HL-60 (cell line): ENCODE measurements at regions not wholly inside any gene's neighbourhood (a gene's known extent, or its start where the extent isn't known, plus 50 kb on each side); places are given as distances from the start of the nearest gene placed in this dataset.
A peak's percentile ranks its signal among the peaks of the same experiment; 100 is the strongest.

ENCODE experiments used
- DNase-seq, 2 experiments: peaks; one replicate each; pipeline ENCODE4 v3.0.0-alpha.2; 2010 to 2020; ENCODE audit warnings: low read depth in 1 of 2, low spot score in 1 of 2
- H3K27ac ChIP-seq: fragments of 250-450 bp; sonication (Bioruptor Pico); replicated peaks from 2 replicates; pipeline ENCODE4 v1.5.1; 2020; ENCODE audit warnings: mild to moderate bottlenecking, moderate library complexity
- H3K27me3 ChIP-seq: fragments of 250-450 bp; sonication (Bioruptor Pico); 2 replicates; pipeline ENCODE4 v1.5.1; 2021; ENCODE audit warnings: mild to moderate bottlenecking, moderate library complexity; ENCODE audit not compliant: insufficient read depth, poor library complexity, severe bottlenecking
- H3K4me3 ChIP-seq: replicated peaks from 2 replicates; pipeline ENCODE4 v1.5.1; 2011; ENCODE audit warnings: mild to moderate bottlenecking, control low read depth, low read length; ENCODE audit not compliant: insufficient read depth
- CTCF ChIP-seq: IDR thresholded peaks from one replicate; pipeline ENCODE4 v1.5.1; 2011; ENCODE audit warnings: low read length, control low read depth, inconsistent platforms; ENCODE audit not compliant: insufficient read depth
- GABPA ChIP-seq: IDR thresholded peaks from 2 replicates; pipeline ENCODE4 v1.6.1; 2012; ENCODE audit warnings: low read depth
- POLR2AphosphoS5 ChIP-seq: IDR thresholded peaks from 2 replicates; pipeline ENCODE4 v1.6.1; 2012; ENCODE audit warnings: low read depth
- REST ChIP-seq: IDR thresholded peaks from 2 replicates; pipeline ENCODE4 v1.6.1; 2012; ENCODE audit warnings: low read depth; ENCODE audit not compliant: insufficient replicate concordance
- SPI1 ChIP-seq: IDR thresholded peaks from 2 replicates; pipeline ENCODE4 v1.6.1; 2012; ENCODE audit warnings: low read depth, mild to moderate bottlenecking, borderline replicate concordance
- microRNA-seq: library from miRNA; unstranded; fragments of <30 nt; microRNA quantifications from one replicate; pipeline ENCODE4, GENCODE V29; 2018

- no peak for TF ChIP-seq POLR2AphosphoS5
- no peak for TF ChIP-seq GABPA
- no peak for TF ChIP-seq SPI1
- TF ChIP-seq REST: no peak
- TF ChIP-seq CTCF: no peak
- H3K27ac ChIP-seq: no peak overlapping the region
- no peaks in the 10 kb centered on the region for H3K27me3 ChIP-seq
- no peak for DNase-seq
- no peak overlapping the region for H3K4me3 ChIP-seq
Measured at GRCh38 chr2:12665334-12665733, 51.4 kb upstream of the TRIB2 start.

GRCh38 chr2:12666445-12666844 lies 50.3 kb upstream of the TRIB2 start:
- Histone ChIP-seq H3K27me3 (no peaks in the 10 kb centered on the region), H3K4me3 (no peak overlapping the region), H3K27ac (no peak overlapping the region)
- TF ChIP-seq POLR2AphosphoS5 (no peak), SPI1 (no peak), GABPA (no peak), REST (no peak), CTCF (no peak)
- no peak for DNase-seq

Small RNAs in the stretch of these regions (microRNA-seq; reads per million reads assigned to microRNA genes)
- gene MIR3681: 14.5 reads per million, percentile 39 among the genes with 10 or more reads in this experiment
